Neural progenitor cell (in vitro differentiated cells): ENCODE measurements at regions not wholly inside any gene's neighbourhood (a gene's known extent, or its start where the extent isn't known, plus 50 kb on each side); places are given as distances from the start of the nearest gene placed in this dataset.

Experiments used
- DNase-seq: peaks from one replicate; pipeline ENCODE4 v3.0.0-alpha.2; 2016; ENCODE audit warnings: low spot score
- H2AFZ ChIP-seq: fragments of 200-600 bp; sonication (generic); replicated peaks from 2 replicates; pipeline ENCODE4 v1.6.1; 2016; ENCODE audit warnings: antibody characterized with exemption
- H3F3A ChIP-seq: fragments of 200-600 bp; sonication (generic); 2 replicates; pipeline ENCODE4 v1.6.1; 2016; ENCODE audit warnings: antibody characterized with exemption, low read depth
- H3K27ac ChIP-seq: fragments of 200-600 bp; sonication (generic); 2 replicates; pipeline ENCODE4 v1.5.1; 2016; ENCODE audit warnings: mild to moderate bottlenecking
- H3K27me3 ChIP-seq: fragments of 200-600 bp; sonication (generic); 2 replicates; pipeline ENCODE4 v1.6.1; 2016; ENCODE audit warnings: mild to moderate bottlenecking, moderate library complexity
- H3K36me3 ChIP-seq: fragments of 200-600 bp; sonication (generic); 2 replicates; pipeline ENCODE4 v1.5.1; 2016
- H3K4me1 ChIP-seq: fragments of 200-600 bp; sonication (generic); 2 replicates; pipeline ENCODE4 v1.6.1; 2016; ENCODE audit warnings: mixed run types
- H3K4me2 ChIP-seq: fragments of 200-600 bp; sonication (generic); 2 replicates; pipeline ENCODE4 v1.6.1; 2016
- H3K4me3 ChIP-seq: fragments of 200-600 bp; sonication (generic); 2 replicates; pipeline ENCODE4 v1.5.1; 2016
- H3K79me2 ChIP-seq: fragments of 200-600 bp; sonication (generic); 2 replicates; pipeline ENCODE4 v1.6.1; 2016; ENCODE audit warnings: low read depth
- H3K9ac ChIP-seq: fragments of 200-600 bp; sonication (generic); 2 replicates; pipeline ENCODE4 v1.6.1; 2016
- H3K9me3 ChIP-seq: fragments of 200-600 bp; sonication (generic); 2 replicates; pipeline ENCODE4 v1.5.1; 2016; ENCODE audit warnings: low read depth
- H4K20me1 ChIP-seq: fragments of 200-600 bp; sonication (generic); 2 replicates; pipeline ENCODE4 v1.6.1; 2016; ENCODE audit warnings: low read depth
- H3K27ac Mint-ChIP-seq: 3 replicates; pipeline ENCODE4 v1.8.0; 2021; ENCODE audit warnings: mixed read lengths
- H3K27me3 Mint-ChIP-seq: 2 replicates; pipeline ENCODE4 v1.8.0; 2022; ENCODE audit warnings: low read depth, mild to moderate bottlenecking, inconsistent platforms, moderate library complexity, mixed read lengths; ENCODE audit not compliant: insufficient read depth
- H3K36me3 Mint-ChIP-seq: 3 replicates; pipeline ENCODE4 v1.8.0; 2021; ENCODE audit warnings: mixed read lengths
- H3K4me1 Mint-ChIP-seq: 3 replicates; pipeline ENCODE4 v1.8.0; 2021; ENCODE audit warnings: mixed read lengths
- H3K4me3 Mint-ChIP-seq: 3 replicates; pipeline ENCODE4 v1.8.0; 2021; ENCODE audit warnings: mild to moderate bottlenecking, moderate library complexity, mixed read lengths
- H3K9me3 Mint-ChIP-seq: 3 replicates; pipeline ENCODE4 v1.8.0; 2020; ENCODE audit warnings: mixed read lengths
- CTCF ChIP-seq: fragments of 200-600 bp; sonication (generic); IDR thresholded peaks from 2 replicates; pipeline ENCODE4 v1.5.1; 2017; ENCODE audit warnings: antibody characterized with exemption, mild to moderate bottlenecking
- EZH2 ChIP-seq: fragments of 200-600 bp; sonication (generic); IDR thresholded peaks from 2 replicates; pipeline ENCODE4 v1.6.1; 2017; ENCODE audit warnings: antibody characterized with exemption, mild to moderate bottlenecking, moderate library complexity
- EZH2phosphoT487 ChIP-seq: fragments of 200-600 bp; sonication (generic); IDR thresholded peaks from 2 replicates; pipeline ENCODE4 v1.6.1; 2017; ENCODE audit warnings: antibody characterized with exemption

GRCh38 chr6:119610754-119611153 is 261.2 kb upstream of the MAN1A1 start:
- H2AFZ ChIP-seq = no peak overlapping the region
- TF ChIP-seq CTCF (no peak), EZH2phosphoT487 (no peak), EZH2 (no peak)
- no peaks in the 10 kb centered on the region for H3K36me3 ChIP-seq
- H3K27ac ChIP-seq = no peak overlapping the region
- no peaks in the 10 kb centered on the region for H3K27me3 Mint-ChIP-seq
- H3K79me2 ChIP-seq = no peaks in the 10 kb centered on the region
- no peak overlapping the region for H3K4me3 ChIP-seq
- H3K36me3 Mint-ChIP-seq = no peaks in the 10 kb centered on the region
- no peak overlapping the region for H3K9ac ChIP-seq
- H3K27ac Mint-ChIP-seq = no peak overlapping the region
- H3K27me3 ChIP-seq = no peaks in the 10 kb centered on the region
- peaks cover 19% of the 10 kb centered on the region for H3K4me1 Mint-ChIP-seq
- no peaks in the 10 kb centered on the region for H3K4me1 ChIP-seq
- H3K4me2 ChIP-seq = no peak overlapping the region
- no peaks in the 10 kb centered on the region for H3F3A ChIP-seq
- H3K9me3 ChIP-seq = no peaks in the 10 kb centered on the region
- H3K4me3 Mint-ChIP-seq = no peak overlapping the region
- H4K20me1 ChIP-seq = no peaks in the 10 kb centered on the region
- no peaks in the 10 kb centered on the region for H3K9me3 Mint-ChIP-seq
- no peak for DNase-seq

- Mint-ChIP-seq H3K4me3 (no peak overlapping the region), H3K27me3 (no peaks in the 10 kb centered on the region), H3K36me3 (no peaks in the 10 kb centered on the region), H3K9me3 (no peaks in the 10 kb centered on the region), H3K27ac (no peak overlapping the region), H3K4me1 (peaks cover 19% of the 10 kb centered on the region)
- Histone ChIP-seq H4K20me1 (no peaks in the 10 kb centered on the region), H3K9ac (no peak overlapping the region), H3K27ac (no peak overlapping the region), H3K4me3 (no peak overlapping the region), H3K9me3 (no peaks in the 10 kb centered on the region), H2AFZ (no peak overlapping the region), H3K36me3 (no peaks in the 10 kb centered on the region), H3K4me1 (no peaks in the 10 kb centered on the region), H3K27me3 (no peaks in the 10 kb centered on the region), H3F3A (no peaks in the 10 kb centered on the region), H3K4me2 (no peak overlapping the region), H3K79me2 (no peaks in the 10 kb centered on the region)
- TF ChIP-seq EZH2phosphoT487 (no peak), EZH2 (no peak), CTCF (no peak)
- no peak for DNase-seq
Measured at GRCh38 chr6:119610265-119610664, 260.7 kb upstream of the MAN1A1 start.

GRCh38 chr6:119609865-119610264 is 260.3 kb upstream of the MAN1A1 start:
- H3K4me3 ChIP-seq = no peak overlapping the region

More at GRCh38 chr6:119609865-119610264, 260.3 kb upstream of the MAN1A1 start:
- Histone ChIP-seq H3F3A (no peaks in the 10 kb centered on the region), H3K9ac (no peak overlapping the region), H3K4me1 (no peaks in the 10 kb centered on the region), H3K79me2 (no peaks in the 10 kb centered on the region), H3K4me2 (no peak overlapping the region), H3K27ac (no peak overlapping the region), H3K36me3 (no peaks in the 10 kb centered on the region), H4K20me1 (no peaks in the 10 kb centered on the region), H3K27me3 (no peaks in the 10 kb centered on the region), H3K9me3 (no peaks in the 10 kb centered on the region), H2AFZ (no peak overlapping the region)
- Mint-ChIP-seq H3K27ac (no peak overlapping the region), H3K27me3 (no peaks in the 10 kb centered on the region), H3K4me1 (peaks cover 19% of the 10 kb centered on the region), H3K4me3 (no peak overlapping the region), H3K9me3 (no peaks in the 10 kb centered on the region), H3K36me3 (no peaks in the 10 kb centered on the region)
- DNase-seq = no peak
- TF ChIP-seq CTCF (no peak), EZH2phosphoT487 (no peak), EZH2 (no peak)
